IPS-NIHi11 (cell line): ENCODE measurements at regions not wholly inside any gene's neighbourhood (a gene's known extent, or its start where the extent isn't known, plus 50 kb on each side); places are given as distances from the start of the nearest gene placed in this dataset.

Source experiments
- DNase-seq: peaks from one replicate; pipeline ENCODE4 v3.0.0; 2012; ENCODE audit warnings: mixed read lengths, low spot score

GRCh38 chr20:22504829-22505377, 79.5 kb downstream of the FOXA2 start:
- DNase-seq: no peak

- no peak for DNase-seq
Observed at GRCh38 chr20:22503577-22503976, 80.8 kb downstream of the FOXA2 start.

DNA sequence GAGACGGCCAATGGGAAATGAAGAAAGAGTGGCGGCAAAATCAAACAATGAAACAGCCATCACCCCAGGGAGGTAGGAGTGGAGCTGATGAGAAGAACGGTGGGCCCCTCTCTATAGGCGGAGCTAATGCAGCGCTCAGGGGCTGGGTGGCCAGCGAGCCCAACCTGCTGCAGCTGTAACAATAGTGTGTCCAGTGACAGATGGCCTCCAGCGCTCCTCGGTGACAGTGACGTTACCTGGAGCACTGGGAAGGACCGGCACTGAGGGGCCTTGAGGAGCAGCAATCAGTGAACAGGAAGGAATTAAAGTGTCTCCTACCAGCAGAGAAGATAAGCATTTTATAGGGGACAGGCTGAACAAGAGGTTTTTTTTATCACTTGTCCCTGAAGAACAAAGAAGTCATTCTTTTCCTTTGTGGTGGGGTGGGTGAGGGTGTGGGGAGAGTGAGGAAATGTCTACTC, 81.6 kb downstream of the FOXA2 start:
- DNase-seq: no peak

GRCh38 chr20:22501566-22502344, 82.6 kb downstream of the FOXA2 start:
- DNase-seq: no peak

DNA sequence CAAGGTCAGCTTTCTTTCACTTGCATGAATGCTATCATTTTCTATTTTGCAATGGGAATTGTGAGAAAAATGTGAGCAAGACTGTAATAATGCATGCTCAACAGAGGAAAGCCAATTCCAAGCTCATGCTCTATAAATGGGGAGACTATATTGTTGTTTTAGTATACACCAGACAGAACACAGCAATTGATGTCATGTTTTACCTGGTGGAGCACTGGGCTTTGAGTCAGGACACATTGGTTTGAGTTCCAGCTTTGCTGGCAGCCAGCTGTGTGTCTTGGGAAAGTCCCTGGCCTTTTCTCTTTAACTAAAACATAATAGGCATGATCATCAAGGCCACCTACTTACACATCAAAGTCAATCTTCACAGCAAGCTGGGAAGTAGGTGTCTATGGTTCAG, 83.3 kb downstream of the FOXA2 start:
- DNase-seq: no peak

GRCh38 chr20:22499515-22500166, 84.7 kb downstream of the FOXA2 start:
- DNase-seq: no peak

DNA sequence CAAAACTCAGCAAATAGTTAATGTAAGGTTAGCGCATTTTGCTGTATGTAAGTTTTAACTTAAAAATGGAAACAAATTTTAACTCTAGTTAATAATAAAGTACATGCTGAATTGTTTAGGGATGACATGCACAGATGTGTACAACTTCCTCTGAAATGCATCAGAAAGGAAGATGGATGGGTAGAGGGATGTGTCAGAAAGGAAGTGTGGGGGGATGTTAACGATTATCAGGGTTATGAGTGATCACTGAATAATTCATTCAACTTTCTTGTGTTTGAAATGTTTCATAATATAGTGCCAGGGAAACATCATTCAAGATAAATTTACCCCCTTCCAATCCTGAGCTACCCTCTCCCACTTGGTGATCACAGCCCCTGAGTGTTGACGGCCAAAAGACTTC, 87.6 kb downstream of the FOXA2 start:
- no peak for DNase-seq

DNA sequence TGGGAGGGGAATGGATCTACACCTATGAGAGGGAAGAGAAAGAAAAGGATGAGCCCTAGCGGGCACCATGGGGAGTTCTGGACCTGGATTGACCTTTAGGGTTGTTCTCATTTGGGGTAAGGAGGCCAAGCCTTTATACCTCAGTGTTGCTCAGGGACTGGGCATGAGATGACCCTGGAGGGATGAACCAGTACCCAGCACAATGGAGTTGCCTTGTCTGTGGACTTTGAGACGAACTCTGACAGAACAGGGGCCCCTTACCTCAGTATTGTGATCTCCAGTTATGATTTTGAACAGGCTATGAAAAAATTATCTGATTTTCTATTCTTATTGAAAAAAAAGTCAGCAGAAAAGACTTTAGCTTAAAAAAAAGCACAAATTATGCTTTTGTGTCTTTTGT, 88.6 kb downstream of the FOXA2 start:
- DNase-seq: no peak

GRCh38 chr20:22495172-22495571, 89.2 kb downstream of the FOXA2 start:
- no peak for DNase-seq

- DNase-seq: no peak
Observed at GRCh38 chr20:22492497-22492896, 91.9 kb downstream of the FOXA2 start.

- DNase-seq: no peak
Observed at GRCh38 chr20:22491194-22491505, 93.2 kb downstream of the FOXA2 start.

- peak; percentile 34 for DNase-seq
Observed at GRCh38 chr20:22490287-22491193, 93.8 kb downstream of the FOXA2 start.

DNA sequence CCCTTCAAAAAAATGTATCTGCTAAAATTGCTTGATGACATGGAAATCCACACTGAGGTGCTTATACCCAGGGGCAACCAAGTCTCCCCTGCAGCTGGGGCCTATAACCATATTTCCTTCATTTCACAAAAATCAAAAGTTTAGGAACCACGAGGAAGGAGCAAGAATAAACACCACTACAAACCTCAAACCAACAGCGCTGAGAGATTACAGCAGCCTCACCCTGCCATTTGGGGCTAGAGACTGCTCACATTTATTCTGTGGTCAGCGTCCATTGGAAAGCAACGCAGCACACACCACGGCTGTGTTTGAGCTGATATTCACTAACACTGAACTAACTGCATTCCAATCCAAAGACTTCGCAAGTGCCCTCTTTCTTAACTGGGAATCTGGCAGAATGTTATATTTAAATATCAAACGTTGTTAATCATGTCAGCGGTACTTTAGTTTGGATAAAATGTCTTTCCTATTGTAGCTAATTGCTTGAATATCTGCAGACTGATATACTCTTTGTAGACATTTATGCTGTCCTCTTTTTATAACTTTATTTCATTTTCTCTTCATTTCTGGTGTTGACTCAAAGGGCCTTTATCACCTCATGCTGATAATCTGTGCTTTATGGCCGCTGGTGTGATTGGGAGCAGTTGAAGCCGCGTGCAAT, 94.6 kb downstream of the FOXA2 start:
- no peak for DNase-seq

GRCh38 chr20:22480336-22480735, 104.0 kb downstream of the FOXA2 start:
- DNase-seq: no peak

DNA sequence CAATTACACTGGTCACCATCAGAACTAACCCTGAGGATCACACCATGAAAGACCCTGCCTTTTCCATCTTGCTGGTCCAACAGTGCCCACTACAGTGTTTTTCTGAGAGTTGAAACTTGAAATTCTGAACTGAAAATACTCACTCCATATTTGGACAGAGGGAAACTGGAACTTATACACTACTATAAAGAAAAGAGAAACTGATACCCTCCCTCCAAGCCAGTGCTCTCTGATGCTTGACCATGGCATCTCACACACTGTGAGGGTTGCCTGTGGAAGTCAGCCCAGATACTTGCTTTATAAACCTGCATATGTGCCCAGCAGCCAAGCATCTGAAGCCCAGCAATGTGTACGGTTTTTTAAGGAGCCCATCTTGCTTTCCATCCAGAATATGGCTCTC, 108.7 kb downstream of the FOXA2 start:
- DNase-seq: no peak

- no peak for DNase-seq
Observed at GRCh38 chr20:22474224-22474623, 110.1 kb downstream of the FOXA2 start.

DNA sequence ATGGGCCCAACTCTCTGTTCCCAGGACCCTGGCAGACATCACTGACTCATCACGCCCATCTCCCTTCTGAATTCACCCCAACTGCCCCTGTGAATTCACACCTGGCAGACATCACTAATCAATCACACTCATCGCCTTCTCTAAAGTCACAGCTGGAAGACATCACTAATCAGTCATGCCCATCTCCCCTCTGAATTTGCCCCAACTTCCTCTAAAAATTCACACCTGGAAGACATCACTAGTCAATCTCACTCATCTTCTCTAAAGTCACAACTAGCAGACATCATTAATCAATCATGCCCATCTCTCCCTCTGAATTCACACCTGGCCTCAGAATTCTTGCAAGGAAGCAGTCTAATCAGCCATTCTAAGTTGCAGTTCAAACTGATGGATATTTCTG, 111.1 kb downstream of the FOXA2 start:
- DNase-seq: no peak

DNA sequence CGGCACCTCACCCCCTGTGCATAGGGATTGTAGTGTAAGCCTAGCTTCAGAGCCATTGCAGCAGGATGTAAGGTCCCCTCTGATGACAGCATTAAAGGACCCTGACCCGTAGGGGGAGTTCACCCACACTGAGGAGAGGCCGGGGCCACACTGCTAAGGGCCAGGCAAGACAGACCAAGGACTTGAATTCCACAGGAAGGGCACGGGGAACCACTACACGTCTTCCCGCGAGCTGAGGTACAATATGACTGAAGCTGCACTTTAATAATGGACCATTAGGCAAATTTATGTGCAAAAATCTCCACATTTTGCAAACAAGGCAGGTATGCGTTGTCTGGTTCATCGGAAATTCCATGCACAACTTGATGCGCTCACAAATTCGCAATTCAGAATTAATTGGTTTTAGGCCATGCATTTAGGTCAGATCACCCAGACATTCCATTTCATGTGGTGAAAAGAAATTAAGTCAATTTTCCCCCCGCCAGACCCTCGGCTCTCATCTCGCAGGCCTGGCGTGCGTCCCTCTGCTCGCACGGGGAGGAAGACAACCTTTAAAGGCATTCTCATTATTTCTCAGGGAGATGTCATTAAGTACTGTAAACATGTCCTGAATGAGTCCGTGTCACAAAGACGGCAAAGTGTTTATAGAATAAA, 111.8 kb downstream of the FOXA2 start:
- peak; percentile 24 for DNase-seq

GRCh38 chr20:22471156-22471836, 113.1 kb downstream of the FOXA2 start:
- DNase-seq: no peak

DNA sequence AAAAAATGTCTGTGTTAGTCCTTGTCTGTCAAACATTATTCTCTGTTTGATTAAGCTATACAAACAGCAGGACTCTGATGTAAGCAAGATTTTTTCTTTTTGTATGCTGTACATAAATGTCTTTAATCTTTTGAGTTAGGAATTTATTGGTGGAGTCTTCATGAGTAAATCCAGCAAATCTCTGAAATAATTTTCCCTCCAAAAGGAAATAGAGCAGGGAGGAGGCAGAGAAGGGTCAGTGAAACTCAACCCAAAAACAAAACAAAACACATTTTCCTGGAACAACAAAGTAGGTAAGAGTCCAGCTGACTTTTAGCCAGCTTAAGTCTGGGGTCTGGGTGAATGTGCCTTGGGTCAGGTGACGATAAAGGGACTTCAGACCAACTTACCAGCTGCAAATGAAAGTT, 113.7 kb downstream of the FOXA2 start:
- DNase-seq: no peak
